GM23338 (cell line): ENCODE measurements at regions not wholly inside any gene's neighbourhood (a gene's known extent, or its start where the extent isn't known, plus 50 kb on each side); places are given as distances from the start of the nearest gene placed in this dataset.

Experiments used
- ATAC-seq: fragments of 200-7000 bp; cut with Tn5 transposase; 3 replicates; pipeline ENCODE4 v1.9.1; 2020
- DNase-seq: peaks from one replicate; pipeline ENCODE4 v3.0.0-alpha.2; 2015; ENCODE audit warnings: low spot score
- H2AFZ ChIP-seq: fragments of 200-600 bp; sonication (generic); 2 replicates; pipeline ENCODE4 v1.8.0; 2016; ENCODE audit warnings: antibody characterized with exemption, mild to moderate bottlenecking, moderate library complexity
- H3F3A ChIP-seq: fragments of 200-600 bp; sonication (generic); replicated peaks from 2 replicates; pipeline ENCODE4 v1.8.0; 2017; ENCODE audit warnings: antibody characterized with exemption, mixed run types, low read depth
- H3K27ac ChIP-seq: fragments of 200-600 bp; sonication (generic); 2 replicates; pipeline ENCODE4 v1.6.1; 2016; ENCODE audit warnings: low read depth
- H3K27me3 ChIP-seq: fragments of 200-600 bp; sonication (generic); 2 replicates; pipeline ENCODE4 v1.8.0; 2016; ENCODE audit warnings: mild to moderate bottlenecking, mixed run types, moderate library complexity; ENCODE audit not compliant: insufficient read depth
- H3K36me3 ChIP-seq: fragments of 200-600 bp; sonication (generic); 2 replicates; pipeline ENCODE4 v1.8.0; 2016; ENCODE audit warnings: mild to moderate bottlenecking; ENCODE audit not compliant: insufficient read depth
- H3K4me1 ChIP-seq: fragments of 200-600 bp; sonication (generic); 2 replicates; pipeline ENCODE4 v1.8.0; 2016; ENCODE audit warnings: mild to moderate bottlenecking, moderate library complexity; ENCODE audit not compliant: insufficient read depth
- H3K4me2 ChIP-seq: fragments of 200-600 bp; sonication (generic); 2 replicates; pipeline ENCODE4 v1.7.1; 2017; ENCODE audit warnings: mixed run types
- H3K4me3 ChIP-seq: fragments of 200-600 bp; sonication (generic); 2 replicates; pipeline ENCODE4 v1.6.1; 2016; ENCODE audit warnings: mixed run types
- H3K79me2 ChIP-seq: fragments of 200-600 bp; sonication (generic); replicated peaks from 2 replicates; pipeline ENCODE4 v1.8.0; 2017; ENCODE audit warnings: mild to moderate bottlenecking; ENCODE audit not compliant: insufficient read depth
- H3K9me2 ChIP-seq: fragments of 200-600 bp; sonication (generic); 2 replicates; pipeline ENCODE4 v1.8.0; 2017; ENCODE audit not compliant: insufficient read depth
- H4K20me1 ChIP-seq: fragments of 200-600 bp; sonication (generic); replicated peaks from 2 replicates; pipeline ENCODE4 v1.8.0; 2017; ENCODE audit warnings: mild to moderate bottlenecking; ENCODE audit not compliant: insufficient read depth
- H3K27ac Mint-ChIP-seq: 2 replicates; pipeline ENCODE4 v1.8.0; 2020; ENCODE audit warnings: inconsistent platforms, mild to moderate bottlenecking, moderate library complexity, mixed read lengths
- H3K27me3 Mint-ChIP-seq: 3 replicates; pipeline ENCODE4 v1.8.0; 2022; ENCODE audit warnings: low read depth, mild to moderate bottlenecking, moderate library complexity, mixed read lengths, inconsistent platforms; ENCODE audit not compliant: insufficient read depth, poor library complexity
- H3K36me3 Mint-ChIP-seq: 3 replicates; pipeline ENCODE4 v1.8.0; 2021; ENCODE audit warnings: low read depth, mild to moderate bottlenecking, inconsistent platforms, moderate library complexity, mixed read lengths
- H3K4me1 Mint-ChIP-seq: 3 replicates; pipeline ENCODE4 v1.8.0; 2020; ENCODE audit warnings: mild to moderate bottlenecking, inconsistent platforms, mixed read lengths
- H3K4me3 Mint-ChIP-seq: 3 replicates; pipeline ENCODE4 v1.8.0; 2021; ENCODE audit warnings: moderate library complexity, mild to moderate bottlenecking, inconsistent platforms, mixed read lengths
- H3K9me3 Mint-ChIP-seq: 3 replicates; pipeline ENCODE4 v1.8.0; 2020; ENCODE audit warnings: moderate library complexity, mild to moderate bottlenecking, inconsistent platforms, mixed read lengths
- CREB1 ChIP-seq: fragments of 250-450 bp; sonication (Bioruptor Pico); IDR thresholded peaks from 2 replicates; pipeline ENCODE4 v1.5.0; 2020; ENCODE audit warnings: low read depth, mild to moderate bottlenecking, moderate library complexity
- CTCF ChIP-seq, 2 experiments: fragments of 200-600 bp in 1 of 2; sonication (generic) in 1 of 2; conservative IDR thresholded peaks; 2 replicates each; pipeline versions ENCODE4 v1.5.1 to v1.6.1; 2016 to 2017; ENCODE audit warnings: antibody characterized with exemption in 2 of 2, low read depth in 2 of 2, mild to moderate bottlenecking in 2 of 2, moderate library complexity in 1 of 2
- ETS1 ChIP-seq: IDR thresholded peaks from 2 replicates; pipeline ENCODE4 v1.6.1; 2016; ENCODE audit warnings: antibody characterized with exemption
- EZH2 ChIP-seq: fragments of 200-600 bp; sonication (generic); IDR thresholded peaks from one replicate; pipeline ENCODE4 v1.8.0; 2017; ENCODE audit warnings: antibody characterized with exemption, mild to moderate bottlenecking, low read depth; ENCODE audit not compliant: unreplicated experiment
- EZH2phosphoT487 ChIP-seq: fragments of 200-600 bp; sonication (generic); IDR thresholded peaks from one replicate; pipeline ENCODE4 v1.8.1; 2018; ENCODE audit warnings: antibody characterized with exemption; ENCODE audit not compliant: unreplicated experiment
- JUNB ChIP-seq: IDR thresholded peaks from one replicate; pipeline ENCODE4 v1.6.1; 2016; ENCODE audit warnings: antibody characterized with exemption; ENCODE audit not compliant: unreplicated experiment
- POLR2AphosphoS5 ChIP-seq: IDR thresholded peaks from 2 replicates; pipeline ENCODE4 v1.6.1; 2016; ENCODE audit warnings: antibody characterized with exemption, low read depth
- STAT1 ChIP-seq: IDR thresholded peaks from one replicate; pipeline ENCODE4 v1.6.1; 2016; ENCODE audit warnings: antibody characterized with exemption; ENCODE audit not compliant: unreplicated experiment
- ZNF331 ChIP-seq: fragments of 250-450 bp; sonication (Bioruptor Pico); IDR thresholded peaks from 2 replicates; pipeline ENCODE4 v1.5.0; 2020; ENCODE audit warnings: low read depth, mild to moderate bottlenecking, moderate library complexity
- ZNF462 ChIP-seq: fragments of 250-450 bp; sonication (Bioruptor Pico); IDR thresholded peaks from 2 replicates; pipeline ENCODE4 v1.5.0; 2020; ENCODE audit warnings: mild to moderate bottlenecking, moderate library complexity

- no peaks in the 10 kb centered on the region for H3K36me3 Mint-ChIP-seq
- H3K27ac Mint-ChIP-seq: no peak overlapping the region
- Histone ChIP-seq H3K4me2 (no peak overlapping the region), H3K9me2 (no peaks in the 10 kb centered on the region), H3K36me3 (no peaks in the 10 kb centered on the region), H4K20me1 (no peaks in the 10 kb centered on the region), H2AFZ (no peak overlapping the region), H3K27me3 (no peaks in the 10 kb centered on the region), H3K4me1 (no peaks in the 10 kb centered on the region), H3K27ac (no peak overlapping the region), H3F3A (no peaks in the 10 kb centered on the region), H3K4me3 (no peak overlapping the region), H3K79me2 (no peaks in the 10 kb centered on the region)
- H3K9me3 Mint-ChIP-seq: no peaks in the 10 kb centered on the region
- peaks cover 3% of the 10 kb centered on the region for H3K27me3 Mint-ChIP-seq
- no peak for DNase-seq
- ATAC-seq: no peak
- no peak for TF ChIP-seq STAT1
- TF ChIP-seq ETS1: no peak
- no peak for TF ChIP-seq CREB1
- no peak for TF ChIP-seq POLR2AphosphoS5
- TF ChIP-seq EZH2: no peak
- no peak for TF ChIP-seq ZNF331 (CRISPR knock-in tag)
- no peak for TF ChIP-seq ZNF462
- TF ChIP-seq JUNB: no peak
- TF ChIP-seq CTCF (conservative IDR thresholded peaks at IDR 0.05; ENCODE audit: low read depth in 2 of 2): no peak
- no peak for TF ChIP-seq EZH2phosphoT487
- no peak overlapping the region for H3K4me3 Mint-ChIP-seq
- H3K4me1 Mint-ChIP-seq: peaks cover 23% of the 10 kb centered on the region
Measured at GRCh38 chrX:6460893-6461490, 73.9 kb downstream of the VCX3A start.
